HUDEP-2 (cell line): ENCODE measurements at regions not wholly inside any gene's neighbourhood (a gene's known extent, or its start where the extent isn't known, plus 50 kb on each side); places are given as distances from the start of the nearest gene placed in this dataset.
"Not testable (repeated sequence)": the region's sequence is repeated elsewhere in the genome, so short reads cannot be mapped to it uniquely, and the experiment has no call there.

ENCODE experiments used
- DNase-seq, 76 experiments: peaks; one replicate each; lab custom pipeline; 2025; ENCODE audit not compliant: unreplicated experiment in 76 of 76; lab: John Stamatoyannopoulos, UW

DNA sequence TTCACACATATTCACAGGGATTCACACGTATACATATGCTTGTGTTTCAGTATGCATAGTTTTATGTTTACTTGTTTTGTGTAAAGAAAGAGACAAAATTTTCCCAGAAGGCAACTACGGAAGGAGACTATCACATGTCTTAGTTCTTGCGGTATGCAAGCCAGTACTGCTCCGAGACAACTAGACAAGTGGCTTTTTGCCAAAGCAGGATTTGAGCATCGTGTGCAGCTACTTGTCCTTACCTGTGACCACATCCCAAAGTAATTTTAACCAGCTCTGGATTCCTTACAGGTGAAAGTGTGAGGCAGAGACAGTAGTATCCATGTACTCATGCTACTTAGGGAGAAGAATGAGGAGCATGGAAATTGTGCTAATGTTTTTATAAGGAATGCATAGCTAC is 591.4 kb upstream of the NR2F2 start:
- no peak for DNase-seq

DNA sequence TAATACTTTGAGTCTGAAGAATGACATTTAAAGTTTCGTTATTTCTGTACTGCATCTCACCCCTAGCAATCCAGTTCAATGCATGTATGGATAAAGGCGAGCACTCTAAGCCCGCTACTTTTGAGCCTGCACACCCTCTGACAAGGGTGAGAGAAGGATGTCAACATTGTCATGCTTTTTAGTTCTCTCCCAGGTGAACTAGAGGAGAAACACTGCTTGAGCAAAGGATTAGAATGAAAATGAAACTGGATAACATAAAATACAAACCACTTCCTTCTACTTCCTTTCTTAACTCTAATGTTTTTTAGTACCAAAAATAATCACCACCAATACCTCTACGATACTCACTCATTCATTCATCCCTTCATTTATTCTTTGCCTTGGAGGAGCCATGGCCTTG is 588.7 kb upstream of the NR2F2 start:
- no peak for DNase-seq

GRCh38 chr15:95742256-95742655 is 588.2 kb upstream of the NR2F2 start:
- DNase-seq, result no peak

DNA sequence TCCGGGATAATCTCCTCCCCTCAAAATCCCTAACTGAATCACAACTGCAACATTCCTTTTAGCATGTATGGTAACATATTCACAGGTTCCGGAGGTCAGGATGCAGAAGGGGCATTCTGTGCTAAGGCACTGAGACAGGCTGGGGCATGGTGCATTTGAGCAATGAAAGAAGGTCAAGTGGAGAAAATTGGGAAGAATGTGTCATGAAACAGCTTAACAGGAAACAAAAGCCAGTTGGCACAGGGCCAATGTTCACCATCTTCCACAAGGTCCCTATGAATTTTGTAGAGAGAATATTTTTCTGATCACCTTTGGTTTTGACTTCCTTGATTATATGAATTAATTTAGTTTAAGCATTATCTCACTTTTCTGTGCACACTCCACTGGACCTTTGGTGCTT is 587.7 kb upstream of the NR2F2 start:
- DNase-seq, result no peak

DNA sequence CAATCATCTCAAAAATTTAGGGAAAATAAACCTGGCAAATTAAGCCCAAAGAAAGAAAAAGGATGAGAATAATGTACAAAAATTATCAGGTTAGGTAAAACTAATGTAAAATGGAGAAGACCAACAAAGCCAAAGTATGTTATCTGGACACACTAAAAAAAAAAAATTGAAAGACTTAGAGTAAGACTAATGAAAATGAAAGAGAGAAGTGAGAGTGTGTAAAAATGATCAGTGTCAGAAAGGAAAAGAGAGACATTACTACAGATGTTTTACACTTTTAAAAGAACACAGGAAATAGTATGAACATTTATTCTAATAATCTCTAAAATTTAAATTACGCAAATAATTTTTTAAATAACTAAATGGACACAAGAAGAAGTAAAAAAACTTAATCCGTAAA is 573.3 kb upstream of the NR2F2 start:
- DNase-seq, result no peak

DNA sequence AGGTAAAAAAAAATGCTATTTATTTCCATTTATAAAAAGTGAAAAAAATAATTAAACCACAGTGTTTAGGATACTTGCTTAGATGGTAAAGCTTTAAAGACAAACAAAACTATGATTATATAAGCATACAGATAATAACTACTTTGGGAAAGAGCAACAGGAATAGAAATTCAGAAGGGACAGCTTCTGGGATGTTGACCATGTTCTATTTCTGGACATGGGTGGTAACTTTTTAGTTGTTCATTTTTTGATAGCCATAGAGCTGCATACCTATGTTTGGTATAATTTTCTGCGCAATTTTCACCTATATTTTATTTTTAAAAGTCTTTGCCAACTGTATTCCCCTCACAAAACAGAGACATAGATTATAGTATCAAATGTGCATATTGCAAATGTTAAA is 572.0 kb upstream of the NR2F2 start:
- DNase-seq, result no peak

- no peak for DNase-seq
Observed at GRCh38 chr15:95758851-95759250, 571.6 kb upstream of the NR2F2 start.

DNA sequence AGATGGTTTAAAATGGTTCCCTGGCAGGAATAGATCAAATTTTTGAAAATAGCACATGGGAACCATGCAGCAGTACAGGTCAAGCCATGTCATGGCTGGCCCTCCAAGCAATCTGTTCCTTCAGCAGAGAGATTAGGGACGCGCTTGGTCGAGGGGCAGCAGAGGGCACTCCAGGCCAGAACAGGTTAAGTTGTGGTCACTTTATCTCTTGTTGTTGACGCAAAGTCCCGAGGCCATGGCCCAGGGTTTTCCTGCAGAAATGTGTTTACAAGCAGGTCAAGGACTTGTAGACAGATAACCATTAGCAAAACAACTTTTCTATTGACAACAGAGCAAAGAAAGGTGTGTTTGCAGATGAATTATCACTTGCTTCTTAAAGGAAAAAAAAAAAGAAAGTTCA is 570.0 kb upstream of the NR2F2 start:
- DNase-seq, result peak in 2 of 76 experiments; percentile 2 to 6

- DNase-seq, result no peak
Observed at GRCh38 chr15:95761501-95762165, 568.9 kb upstream of the NR2F2 start.

DNA sequence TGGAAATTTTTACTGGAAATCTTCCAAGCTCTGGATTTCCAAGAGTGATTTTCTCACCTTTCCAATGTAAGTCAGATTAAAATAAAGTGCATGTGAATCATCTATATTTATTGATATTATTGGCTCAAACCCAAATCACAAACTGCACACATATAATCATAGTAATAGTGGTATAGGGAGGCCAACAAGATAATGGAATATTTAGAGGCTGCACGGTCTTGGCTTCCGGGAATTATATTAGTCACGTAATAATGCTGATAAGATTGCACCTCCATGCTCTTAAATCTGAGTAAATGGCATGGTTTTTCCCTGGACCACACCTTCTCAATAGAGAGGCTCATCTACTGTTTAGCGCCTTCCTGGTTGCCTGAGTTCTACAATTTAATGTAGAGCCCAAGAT is 567.1 kb upstream of the NR2F2 start:
- no peak for DNase-seq

- DNase-seq, result no peak
Observed at GRCh38 chr15:95765161-95765560, 565.3 kb upstream of the NR2F2 start.

DNA sequence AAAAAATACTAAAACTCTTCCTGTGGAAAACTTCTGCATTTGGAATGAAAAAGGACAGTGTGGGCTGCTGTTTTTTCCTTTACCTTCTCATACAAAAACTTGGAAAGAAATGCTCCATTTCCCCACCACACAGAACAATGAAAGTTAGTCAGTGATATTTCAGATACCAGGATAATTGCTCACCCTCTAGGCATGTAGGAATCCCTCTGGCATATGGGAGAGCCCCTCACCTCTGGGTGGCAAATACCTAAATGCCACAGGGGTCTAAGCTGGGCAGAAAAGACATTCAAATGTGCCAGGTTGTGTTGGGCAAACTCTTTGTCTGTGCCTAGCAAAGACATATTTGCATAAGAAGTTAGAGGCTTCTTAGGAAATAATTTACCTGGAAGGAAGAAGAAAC is 560.3 kb upstream of the NR2F2 start:
- no peak for DNase-seq

DNA sequence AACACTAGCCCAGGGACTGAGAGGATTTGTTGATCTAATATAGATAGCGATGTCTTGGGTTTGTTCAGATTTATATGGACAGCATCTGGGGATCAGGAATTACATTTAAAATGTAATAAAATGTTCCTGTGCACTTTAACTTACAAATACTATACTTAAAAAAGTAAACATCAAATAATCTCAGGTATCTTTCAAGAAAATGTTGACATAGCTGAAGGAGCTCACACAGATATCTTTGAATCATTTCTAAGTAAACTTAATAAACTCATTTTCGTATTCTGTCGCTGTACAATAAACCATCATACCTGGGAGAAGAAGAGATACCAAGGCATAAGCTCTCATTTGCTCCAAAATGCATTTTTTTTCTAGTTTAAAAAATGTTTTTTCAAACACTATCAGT is 557.5 kb upstream of the NR2F2 start:
- DNase-seq, result no peak

DNA sequence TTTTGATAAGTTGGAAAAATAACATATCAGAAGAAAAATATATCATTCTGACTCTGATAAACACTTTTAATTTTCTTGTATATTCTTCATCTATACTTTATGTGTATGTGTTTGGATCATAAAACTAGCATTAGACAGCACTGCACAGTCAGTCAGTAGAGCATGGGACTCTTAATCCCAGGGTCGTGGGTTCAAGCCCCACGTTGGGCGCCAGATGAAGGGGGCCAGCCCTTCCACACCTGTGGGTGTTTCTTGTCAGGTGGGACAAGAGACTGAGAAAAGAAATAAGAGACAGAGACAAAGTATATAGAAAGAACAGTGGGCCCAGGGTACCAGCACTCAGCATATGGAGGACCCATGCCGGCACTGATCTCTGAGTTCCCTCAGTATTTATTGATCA is 546.0 kb upstream of the NR2F2 start:
- no peak for DNase-seq

- not testable (repeated sequence) for DNase-seq
Observed at GRCh38 chr15:95785276-95785675, 545.2 kb upstream of the NR2F2 start.

DNA sequence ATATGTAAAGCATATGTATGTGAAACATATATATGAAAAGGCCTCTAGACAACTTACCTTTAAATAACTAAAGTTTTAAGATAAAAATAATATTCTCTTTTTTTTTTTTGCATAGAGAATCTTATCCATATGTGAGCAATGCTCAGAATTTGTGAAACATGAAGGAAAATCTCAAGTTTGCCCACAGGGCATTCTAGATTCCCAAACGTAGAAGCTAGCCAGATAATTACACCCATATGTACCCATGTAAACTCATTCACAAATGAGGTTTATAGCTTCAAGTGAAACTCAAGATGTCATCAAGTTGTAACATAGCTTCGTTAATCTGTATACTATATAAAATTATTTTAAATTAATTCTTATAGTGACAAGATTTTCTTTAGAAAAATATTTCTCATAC is 537.3 kb upstream of the NR2F2 start:
- DNase-seq, result no peak

GRCh38 chr15:95795386-95795785 is 535.1 kb upstream of the NR2F2 start:
- DNase-seq, result no peak

DNA sequence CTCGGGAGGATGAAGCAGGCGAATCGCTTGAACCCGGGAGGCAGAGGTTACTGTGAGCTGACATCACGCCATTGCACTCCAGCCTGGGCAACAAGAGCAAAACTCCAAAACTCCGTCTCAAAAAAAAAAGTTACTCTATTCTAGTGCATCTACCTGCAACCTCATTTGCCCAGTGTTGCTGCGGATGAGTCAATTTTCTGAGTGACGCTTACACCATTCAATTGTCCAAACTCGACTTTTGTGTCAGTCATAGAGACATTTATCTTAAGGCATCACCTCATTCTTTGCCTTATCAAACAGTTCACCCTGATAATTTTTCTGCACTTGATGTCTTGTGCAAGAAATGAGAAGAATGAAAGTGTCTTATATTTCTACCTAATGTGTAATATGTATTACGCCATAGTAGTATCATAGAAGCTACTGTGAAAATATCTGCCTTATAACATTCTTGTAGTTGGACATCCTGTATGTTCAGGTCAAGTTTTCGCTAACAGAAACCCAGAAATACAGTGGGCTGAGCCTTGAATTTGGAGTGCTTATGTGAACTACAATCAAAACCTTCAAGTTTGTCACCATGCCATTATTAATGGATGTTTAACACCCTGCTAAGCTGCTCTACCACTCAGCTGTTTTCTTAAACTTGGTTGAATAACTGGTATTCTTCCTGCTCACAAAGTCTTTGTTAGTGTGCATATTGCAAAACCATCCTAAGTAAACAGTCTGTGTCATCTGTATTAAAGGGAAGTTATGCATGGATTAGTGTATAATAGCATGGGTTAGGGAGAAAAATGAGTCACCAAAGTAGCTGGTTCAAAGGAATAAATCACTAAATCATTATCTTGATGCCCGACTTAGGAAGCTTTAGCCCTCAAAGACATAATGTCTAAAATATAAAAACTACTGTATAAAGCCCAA is 531.0 kb upstream of the NR2F2 start:
- no peak for DNase-seq

DNA sequence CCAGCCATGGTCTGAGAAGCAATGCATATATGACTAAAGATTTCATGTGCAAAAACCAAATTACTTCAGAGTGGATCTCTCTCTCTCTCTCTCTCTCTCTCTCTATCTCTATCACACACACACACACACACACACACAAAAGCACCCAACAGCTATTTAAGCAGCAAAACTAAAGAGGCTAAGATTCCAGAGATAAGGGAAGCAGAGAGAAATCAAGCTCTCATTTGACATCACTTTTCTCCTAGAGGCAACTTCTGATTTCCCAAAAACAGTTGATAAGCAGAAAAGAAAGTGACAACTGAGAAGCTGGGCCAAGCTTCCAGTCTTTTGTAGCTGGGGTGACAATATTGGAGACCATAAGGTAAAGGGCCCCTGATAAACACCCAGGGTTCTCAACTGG is 526.0 kb upstream of the NR2F2 start:
- DNase-seq, result no peak

GRCh38 chr15:95812491-95812890 is 518.0 kb upstream of the NR2F2 start:
- no peak for DNase-seq

- DNase-seq, result no peak
Observed at GRCh38 chr15:95814908-95815307, 515.6 kb upstream of the NR2F2 start.

DNA sequence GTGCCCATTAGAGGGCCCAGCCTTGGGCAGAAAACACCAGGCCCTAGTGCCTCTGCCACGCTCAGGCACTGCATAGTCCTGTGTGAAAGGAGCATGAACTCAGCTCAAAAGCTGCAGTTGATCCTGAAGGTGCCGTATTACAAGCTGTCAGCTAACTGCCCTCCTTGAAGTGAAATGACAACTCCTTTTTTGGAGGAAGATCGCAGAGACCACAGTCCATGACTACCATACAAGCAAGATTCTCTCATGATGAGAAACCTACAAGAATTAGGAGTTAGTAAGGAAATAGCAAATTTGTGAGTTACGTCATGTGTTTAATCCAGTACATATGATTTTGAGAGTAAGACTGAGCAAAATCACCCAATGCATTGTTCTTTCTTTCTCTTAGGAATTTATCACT is 513.9 kb upstream of the NR2F2 start:
- DNase-seq, result no peak
